A673 (cell line): ENCODE measurements at regions not wholly inside any gene's neighbourhood (a gene's known extent, or its start where the extent isn't known, plus 50 kb on each side); places are given as distances from the start of the nearest gene placed in this dataset.

Source experiments
- CTCF ChIP-seq: fragments of 300-800, 200-600 bp; sonication (generic); conservative IDR thresholded peaks from 2 replicates; pipeline ENCODE4 v1.5.1; 2017; ENCODE audit warnings: low read depth, mild to moderate bottlenecking, antibody characterized with exemption, low read length, moderate library complexity, mixed read lengths
- EZH2 ChIP-seq: fragments of 200-600 bp; sonication (generic); IDR thresholded peaks from 2 replicates; pipeline ENCODE4 v1.6.1; 2017; ENCODE audit warnings: borderline replicate concordance, low read depth, mild to moderate bottlenecking, mixed read lengths, antibody characterized with exemption, low read length; ENCODE audit not compliant: poor library complexity, severe bottlenecking

GRCh38 chr2:66862885-66863650 lies 428.1 kb downstream of the MEIS1 start:
- TF ChIP-seq CTCF: no peak
- no peak for TF ChIP-seq EZH2
